ENCODE measurements at regions not wholly inside any gene's neighbourhood (a gene's known extent, or its start where the extent isn't known, plus 50 kb on each side); places are given as distances from the start of the nearest gene placed in this dataset.
"Not testable (repeated sequence)": the region's sequence is repeated elsewhere in the genome, so short reads cannot be mapped to it uniquely, and the experiment has no call there.

DNA sequence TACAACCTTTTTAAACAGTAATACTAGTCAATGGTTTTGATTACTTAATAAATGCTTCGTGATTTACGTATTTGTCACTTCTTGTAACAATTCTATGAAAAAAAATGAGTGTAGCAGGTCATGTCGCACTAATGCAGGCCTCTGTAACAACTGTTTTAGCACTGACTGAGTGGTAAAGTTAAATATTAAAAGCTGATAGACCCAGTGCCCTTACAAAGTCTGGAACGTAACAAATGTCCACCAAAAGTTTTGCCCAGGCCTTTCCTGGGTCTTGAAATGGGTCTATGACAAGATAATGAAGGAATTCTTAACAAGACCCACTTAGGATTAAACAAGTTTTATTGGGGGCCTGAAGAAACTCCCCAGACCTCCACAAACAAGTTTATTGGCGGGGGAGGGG, 304.6 kb upstream of the DEPDC1 start:
- no peak overlapping the region for H3K4me3 ChIP-seq (replicated peaks in 1 of 2; ENCODE audit: low read depth in 2 of 2, low read length in 2 of 2)
- DNase-seq (ENCODE audit: low read depth in 2 of 2): no peak
- TF ChIP-seq CTCF (IDR thresholded peaks at IDR 0.05; ENCODE audit: low read depth, low read length): no peak

- H3K4me3 ChIP-seq (replicated peaks in 1 of 2; ENCODE audit: low read depth in 2 of 2, low read length in 2 of 2): no peak overlapping the region
- no peak for TF ChIP-seq CTCF (IDR thresholded peaks at IDR 0.05; ENCODE audit: low read depth, low read length)
- DNase-seq (ENCODE audit: low read depth in 2 of 2): no peak
These were observed 308.3 kb upstream of the DEPDC1 start for GRCh38 chr1:68805097-68805641.

DNA sequence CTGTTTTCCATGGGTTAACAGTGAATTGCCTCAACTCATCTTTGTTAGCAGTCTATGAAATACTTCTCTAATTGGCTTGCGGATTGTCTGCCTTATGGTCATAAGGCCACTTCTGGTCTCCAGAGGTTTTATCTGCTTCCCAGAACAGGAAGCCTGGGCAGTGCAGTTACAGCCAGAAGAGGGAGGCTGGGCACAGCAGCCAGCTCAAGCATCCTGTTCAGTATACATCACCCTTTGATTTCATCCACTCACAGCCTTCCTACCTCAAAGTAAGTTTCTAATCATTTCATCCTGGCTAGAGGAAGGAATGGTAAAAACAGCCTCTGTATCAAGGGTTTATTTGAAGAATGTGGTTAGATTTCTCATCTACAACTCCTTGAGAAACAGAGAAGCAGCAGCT, 311.5 kb upstream of the DEPDC1 start:
- peak in 1 of 2 donors; percentile 5 for DNase-seq (ENCODE audit: low read depth in 2 of 2)
- H3K4me3 ChIP-seq (replicated peaks in 1 of 2; ENCODE audit: low read depth in 2 of 2, low read length in 2 of 2): no peak overlapping the region
- TF ChIP-seq CTCF (IDR thresholded peaks at IDR 0.05; ENCODE audit: low read depth, low read length): no peak

GRCh38 chr1:68811806-68812205, 314.9 kb upstream of the DEPDC1 start:
- H3K4me3 ChIP-seq (replicated peaks in 1 of 2; ENCODE audit: low read depth in 2 of 2, low read length in 2 of 2): no peak overlapping the region
- TF ChIP-seq CTCF (IDR thresholded peaks at IDR 0.05; ENCODE audit: low read depth, low read length): no peak
- DNase-seq (ENCODE audit: low read depth in 2 of 2): no peak

- H3K4me3 ChIP-seq (replicated peaks in 1 of 2; ENCODE audit: low read depth in 2 of 2, low read length in 2 of 2): no peak overlapping the region
- DNase-seq (ENCODE audit: low read depth in 2 of 2): no peak
- no peak for TF ChIP-seq CTCF (IDR thresholded peaks at IDR 0.05; ENCODE audit: low read depth, low read length)
These were observed 315.5 kb upstream of the DEPDC1 start for GRCh38 chr1:68812333-68812732.

GRCh38 chr1:68814067-68814466, 317.2 kb upstream of the DEPDC1 start:
- TF ChIP-seq CTCF (IDR thresholded peaks at IDR 0.05; ENCODE audit: low read depth, low read length): no peak
- DNase-seq (ENCODE audit: low read depth in 2 of 2): no peak
- no peak overlapping the region for H3K4me3 ChIP-seq (replicated peaks in 1 of 2; ENCODE audit: low read depth in 2 of 2, low read length in 2 of 2)

DNA sequence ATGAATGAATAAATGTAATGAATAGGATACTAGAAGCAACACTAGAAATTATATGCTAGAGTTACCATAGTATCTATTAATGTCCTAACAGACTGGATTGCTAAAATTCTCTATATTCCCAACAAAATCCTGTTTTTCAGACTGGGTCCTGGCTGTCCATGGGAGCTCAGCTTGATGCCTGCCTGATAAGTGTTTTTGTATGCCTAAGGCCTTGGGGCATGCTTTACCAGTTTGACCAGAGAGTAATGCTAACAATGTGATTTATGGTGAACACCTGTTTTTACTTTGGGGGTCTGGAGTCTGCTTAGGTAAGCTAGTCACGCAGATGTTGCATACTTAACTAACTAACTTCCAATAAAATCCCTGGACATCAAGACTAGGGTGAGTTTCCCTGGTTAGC, 318.8 kb upstream of the DEPDC1 start:
- H3K4me3 ChIP-seq (replicated peaks in 1 of 2; ENCODE audit: low read depth in 2 of 2, low read length in 2 of 2): no peak overlapping the region
- no peak for DNase-seq (ENCODE audit: low read depth in 2 of 2)
- no peak for TF ChIP-seq CTCF (IDR thresholded peaks at IDR 0.05; ENCODE audit: low read depth, low read length)

- DNase-seq (ENCODE audit: low read depth in 2 of 2): not testable (repeated sequence)
These were observed 320.8 kb upstream of the DEPDC1 start for GRCh38 chr1:68817505-68818210.

More at GRCh38 chr1:68817505-68818210, 320.8 kb upstream of the DEPDC1 start:
- not testable (repeated sequence) for H3K4me3 ChIP-seq (replicated peaks in 1 of 2; ENCODE audit: low read depth in 2 of 2, low read length in 2 of 2)

Measured in cardiac fibroblast (primary cell).